Endothelial cell of umbilical vein (primary cell): ENCODE measurements at regions not wholly inside any gene's neighbourhood (a gene's known extent, or its start where the extent isn't known, plus 50 kb on each side); places are given as distances from the start of the nearest gene placed in this dataset.

ENCODE experiments used
- BruUV-seq: library from RNA; stranded (reverse); fragments of 400-500 nt; replicated peaks from 2 replicates; lab custom pipeline; 2021; lab: Mats Ljungman, UMichigan
- CTCF ChIA-PET: fragments of 300-600, 350-600 bp; sonication (Branson Sonifier 250); formaldehyde crosslinking; loops from one replicate; lab custom pipeline; 2021; ENCODE audit warnings: antibody characterized with exemption, inconsistent platforms; lab: Charles Lee
- POLR2A ChIA-PET: fragments of 300-600, 350-600 bp; sonication (Branson Sonifier 250); formaldehyde crosslinking; loops from one replicate; lab custom pipeline; 2021; ENCODE audit warnings: antibody characterized with exemption, inconsistent platforms; lab: Charles Lee
- DNase-seq: peaks from one replicate; pipeline ENCODE4 v3.0.0-alpha.2; 2011; ENCODE audit warnings: low read depth, low spot score
- FAIRE-seq: peaks from 2 replicates; lab custom pipeline; 2011; peaks lifted over from hg19 to GRCh38; lab: Jason Lieb, UNC
- H2AFZ ChIP-seq: 2 replicates; pipeline ENCODE4 v1.6.0; 2012; ENCODE audit warnings: low read depth, low read length, control low read depth, inconsistent platforms
- H3K27ac ChIP-seq: 2 replicates; pipeline ENCODE4 v1.5.1; 2011; ENCODE audit warnings: low read depth, mild to moderate bottlenecking, control low read depth, low read length, moderate library complexity; ENCODE audit not compliant: insufficient read depth
- H3K27me3 ChIP-seq, 2 experiments: 2 replicates each; pipeline versions ENCODE4 v1.6.0 to v1.6.1; 2011; ENCODE audit warnings: low read length in 2 of 2, mixed read lengths in 1 of 2; ENCODE audit not compliant: control insufficient read depth in 2 of 2, insufficient read depth in 2 of 2
- H3K36me3 ChIP-seq, 2 experiments: 2 replicates in 1 of 2; 3 replicates in 1 of 2; pipeline ENCODE4 v1.5.1; 2011; ENCODE audit warnings: low read length in 2 of 2, mild to moderate bottlenecking in 1 of 2, moderate library complexity in 1 of 2; ENCODE audit not compliant: control insufficient read depth in 2 of 2, insufficient read depth in 2 of 2; ENCODE audit errors: extremely low read depth in 1 of 2
- H3K4me1 ChIP-seq: 3 replicates; pipeline ENCODE4 v1.5.1; 2011; ENCODE audit warnings: mild to moderate bottlenecking, low read length; ENCODE audit not compliant: control insufficient read depth, insufficient read depth; ENCODE audit errors: extremely low read depth
- H3K4me2 ChIP-seq: 2 replicates; pipeline ENCODE4 v1.6.1; 2011; ENCODE audit warnings: low read length, control low read depth, mixed read lengths; ENCODE audit not compliant: insufficient read depth
- H3K4me3 ChIP-seq, 3 experiments: fragments of 200-600 bp in 1 of 3; sonication (generic), shearing (Covaris generic) in 1 of 3; replicated peaks in 1 of 3; 2 replicates each; pipeline ENCODE4 v1.5.1; 2011 to 2016; ENCODE audit warnings: control low read depth in 3 of 3, low read length in 3 of 3, mild to moderate bottlenecking in 2 of 3, inconsistent platforms in 1 of 3, low read depth in 1 of 3, moderate library complexity in 1 of 3; ENCODE audit not compliant: insufficient read depth in 1 of 3
- H3K79me2 ChIP-seq: 2 replicates; pipeline ENCODE4 v1.6.0; 2012; ENCODE audit warnings: low read length, inconsistent platforms; ENCODE audit not compliant: control insufficient read depth, insufficient read depth
- H3K9ac ChIP-seq: replicated peaks from 2 replicates; pipeline ENCODE3; 2011; ENCODE audit warnings: low read length, control low read depth; ENCODE audit not compliant: insufficient read depth; ENCODE audit errors: extremely low read depth
- H3K9me1 ChIP-seq: replicated peaks from 3 replicates; pipeline ENCODE4 v1.6.0; 2011; ENCODE audit warnings: mild to moderate bottlenecking, low read length; ENCODE audit not compliant: control insufficient read depth, insufficient read depth; ENCODE audit errors: extremely low read depth
- H3K9me3 ChIP-seq: replicated peaks from 2 replicates; pipeline ENCODE4 v1.5.1; 2012; ENCODE audit warnings: low read length, inconsistent platforms; ENCODE audit not compliant: control insufficient read depth, insufficient read depth
- H4K20me1 ChIP-seq: replicated peaks from 2 replicates; pipeline ENCODE3; 2011; ENCODE audit warnings: mild to moderate bottlenecking, low read length; ENCODE audit not compliant: control insufficient read depth, insufficient read depth; ENCODE audit errors: extremely low read depth
- CTCF ChIP-seq, 2 donors: IDR thresholded peaks; 1 replicate in 1 of 2; 2 replicates in 1 of 2; pipeline ENCODE4 v1.5.1; 2011; ENCODE audit warnings: low read length in 2 of 2, mild to moderate bottlenecking in 2 of 2, moderate library complexity in 2 of 2, control low read depth in 1 of 2, inconsistent platforms in 1 of 2, low read depth in 1 of 2; ENCODE audit not compliant: insufficient read depth in 1 of 2; ENCODE audit errors: extremely low read depth in 1 of 2
- EZH2 ChIP-seq: IDR thresholded peaks from 2 replicates; pipeline ENCODE4 v1.6.1; 2012; ENCODE audit warnings: borderline replicate concordance, low read depth, mild to moderate bottlenecking, moderate library complexity, low read length, inconsistent platforms; ENCODE audit not compliant: severe bottlenecking
- FOS ChIP-seq: IDR thresholded peaks from 2 replicates; pipeline ENCODE4 v1.6.1; 2011; ENCODE audit warnings: mild to moderate bottlenecking, low read length, moderate library complexity, borderline replicate concordance; ENCODE audit not compliant: insufficient read depth
- GATA2 ChIP-seq: IDR thresholded peaks from 2 replicates; pipeline ENCODE4 v1.7.0; 2011; ENCODE audit warnings: low read depth, mild to moderate bottlenecking, moderate library complexity, mixed read lengths, low read length; ENCODE audit not compliant: insufficient read length, insufficient read depth
- JUN ChIP-seq: IDR thresholded peaks from 2 replicates; pipeline ENCODE4 v1.6.1; 2011; ENCODE audit warnings: borderline replicate concordance, low read depth; ENCODE audit not compliant: insufficient read length, insufficient read depth
- MAX ChIP-seq: IDR thresholded peaks from 2 replicates; pipeline ENCODE4 v1.6.1; 2011; ENCODE audit not compliant: insufficient read depth, insufficient read length
- MYC ChIP-seq: IDR thresholded peaks from one replicate; pipeline ENCODE4 v1.6.1; 2011; ENCODE audit warnings: mild to moderate bottlenecking, low read depth, low read length
- POLR2A ChIP-seq: IDR thresholded peaks from 2 replicates; pipeline ENCODE4 v1.6.1; 2012; ENCODE audit warnings: low read depth, mild to moderate bottlenecking, control low read depth, low read length
- POLR2AphosphoS5 ChIP-seq: IDR thresholded peaks from 2 replicates; pipeline ENCODE4 v1.6.1; 2012; ENCODE audit warnings: low read depth, mild to moderate bottlenecking, control low read depth, low read length, moderate library complexity; ENCODE audit not compliant: insufficient read depth
- dilution Hi-C: fragments of 300-500 bp; cut with MboI; formaldehyde crosslinking; loops from one replicate; pipeline ENCODE4 v1.15.0; 2019; ENCODE audit warnings: low sequenced_read_pairs; ENCODE audit not compliant: extremely low pct_ligation_motif_present
- intact Hi-C: fragments of 100-400 bp; cut with micrococcal nuclease; formaldehyde crosslinking; loops from one replicate; pipeline ENCODE4 v1.10.0; 2022

- TF ChIP-seq JUN (no peak), MAX (no peak), POLR2AphosphoS5 (no peak), MYC (no peak), GATA2 (no peak), EZH2 (no peak), POLR2A (no peak), FOS (no peak), CTCF (IDR thresholded peaks at IDR 0.05; ENCODE audit: extremely low read depth in 1 of 2, insufficient read depth in 1 of 2, low read depth in 1 of 2, low read length in 2 of 2) (no peak)
- intact Hi-C loops, result no loop called here
- CTCF ChIA-PET, result no interaction called here
- peaks cover 3% of the 10 kb centered on the region for H3K9me3 ChIP-seq
- POLR2A ChIA-PET, result no interaction called here
- no peaks in the 10 kb centered on the region for H3K79me2 ChIP-seq
- no peak for FAIRE-seq
- no peak overlapping the region for H3K4me2 ChIP-seq
- no peaks in the 10 kb centered on the region for H3K36me3 ChIP-seq
- no peaks in the 10 kb centered on the region for H3K9me1 ChIP-seq
- no peaks in the 10 kb centered on the region for H3K4me1 ChIP-seq
- no peaks in the 10 kb centered on the region for H4K20me1 ChIP-seq
- dilution Hi-C loops, result no loop called here
- DNase-seq, result no peak
- no peaks in the 10 kb centered on the region for H3K27me3 ChIP-seq
- H3K9ac ChIP-seq, result no peak overlapping the region
- no peak overlapping the region for H3K27ac ChIP-seq
- H2AFZ ChIP-seq, result no peak overlapping the region
- BruUV-seq, result no TSS peak
- no peak overlapping the region for H3K4me3 ChIP-seq
Measured at GRCh38 chr5:24280215-24280614, 364.6 kb downstream of the CDH10 start.
